ENCODE measurements at regions not wholly inside any gene's neighbourhood (a gene's known extent, or its start where the extent isn't known, plus 50 kb on each side); places are given as distances from the start of the nearest gene placed in this dataset.

DNA sequence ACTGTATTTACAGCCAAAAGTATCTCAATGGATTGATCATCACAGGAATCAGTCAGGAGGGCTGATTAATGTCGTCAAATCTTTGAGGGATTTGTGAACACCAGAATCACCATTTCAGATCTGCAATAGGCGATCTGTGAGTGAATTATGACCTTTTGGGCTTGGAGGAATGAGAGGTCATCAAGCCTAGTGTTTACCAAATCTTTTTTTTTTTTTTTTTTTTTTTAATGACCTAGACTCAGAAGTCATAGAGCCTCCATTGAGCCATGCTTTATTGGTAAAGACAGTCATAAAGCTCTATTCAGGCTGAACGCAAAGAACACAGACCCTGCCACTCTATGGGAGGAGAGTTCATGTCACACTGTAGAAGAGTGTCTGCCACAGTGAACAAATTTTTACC is 97.7 kb downstream of the SOCS6 start:
- no peak for DNase-seq (ENCODE audit: low read depth)

DNA sequence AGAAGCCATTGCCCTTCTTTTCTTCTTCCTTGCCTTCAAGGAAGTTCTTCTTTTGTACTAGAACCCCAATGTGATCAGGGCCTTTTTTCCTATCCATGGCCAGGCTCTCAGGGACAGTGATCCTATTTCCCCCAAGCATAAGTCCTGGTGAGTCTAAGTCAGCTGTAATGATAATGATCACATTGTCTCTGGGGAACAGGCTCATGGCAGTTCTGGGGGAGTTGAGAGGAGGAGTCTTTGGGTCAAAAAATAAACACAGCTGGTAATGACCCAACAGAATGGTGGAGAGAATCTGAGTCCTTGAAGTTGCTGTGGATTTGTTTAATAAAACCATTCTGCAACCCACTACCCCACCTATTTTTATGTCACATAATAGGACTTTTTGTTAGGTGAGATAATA is 96.6 kb downstream of the SOCS6 start:
- DNase-seq (ENCODE audit: low read depth) = no peak

DNA sequence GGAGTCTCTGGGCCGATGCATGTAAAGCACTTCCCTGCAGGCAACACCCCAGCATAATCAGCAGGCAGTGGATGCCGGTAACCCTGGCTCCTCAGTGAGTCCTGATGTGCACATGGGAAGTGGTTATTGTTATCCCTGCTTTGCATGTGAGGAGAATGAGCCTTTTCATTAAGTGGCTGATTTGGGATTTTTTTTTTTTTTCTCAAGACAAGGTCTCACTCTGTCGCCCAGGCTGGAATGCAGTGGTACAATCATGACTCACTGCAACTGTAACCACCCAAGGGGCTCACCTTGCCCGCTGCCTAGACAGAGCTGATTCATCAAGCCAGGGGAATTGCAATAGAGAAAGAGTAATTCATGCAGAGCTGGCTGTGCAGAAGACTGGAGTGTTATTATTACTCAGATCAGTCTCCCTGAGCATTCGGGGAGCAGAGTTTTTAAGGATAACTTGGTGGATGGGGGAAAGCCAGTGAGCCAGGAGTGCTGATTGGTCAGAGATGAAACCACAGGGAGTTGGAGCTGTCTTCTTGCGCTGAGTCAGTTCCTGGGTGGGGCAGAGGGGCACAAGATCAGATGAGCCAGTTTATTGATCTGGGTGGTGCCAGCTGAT is 95.4 kb downstream of the SOCS6 start:
- DNase-seq (ENCODE audit: low read depth) = peak; percentile 98

DNA sequence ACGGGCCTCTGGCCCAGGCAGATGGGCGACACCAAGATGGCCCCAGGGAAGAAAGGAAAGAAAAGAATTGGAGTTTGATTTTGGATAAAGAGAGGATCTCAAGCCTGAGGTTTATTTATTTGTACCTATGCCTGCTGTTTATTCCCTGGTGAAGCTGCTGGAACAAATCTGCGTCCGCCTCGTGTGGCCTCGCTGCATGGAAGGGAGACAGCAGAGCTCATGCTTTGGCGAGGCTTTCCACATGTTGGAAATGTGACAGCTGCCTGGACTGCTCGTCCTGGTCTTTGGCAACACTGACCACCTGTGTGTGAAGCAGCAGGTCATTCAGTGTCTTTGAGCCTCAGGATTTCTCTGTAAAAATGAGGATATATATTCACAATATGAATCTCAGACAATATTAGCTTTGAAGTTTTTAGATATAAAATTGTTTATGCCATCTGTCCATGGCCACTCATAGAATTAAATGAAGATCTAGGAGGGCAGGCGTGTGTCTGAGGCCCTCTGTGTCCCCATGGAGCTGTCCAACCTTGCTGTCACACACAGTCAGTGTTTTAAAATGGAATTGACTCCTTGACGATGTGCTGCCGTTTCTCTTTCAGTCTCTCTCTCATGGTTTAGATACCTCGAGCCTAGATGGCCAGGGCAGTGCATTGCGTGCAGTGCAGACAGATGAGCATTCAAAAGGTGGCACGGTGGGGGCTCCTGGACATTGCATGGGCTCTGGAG is 94.3 kb downstream of the SOCS6 start:
- no peak for DNase-seq (ENCODE audit: low read depth)

DNA sequence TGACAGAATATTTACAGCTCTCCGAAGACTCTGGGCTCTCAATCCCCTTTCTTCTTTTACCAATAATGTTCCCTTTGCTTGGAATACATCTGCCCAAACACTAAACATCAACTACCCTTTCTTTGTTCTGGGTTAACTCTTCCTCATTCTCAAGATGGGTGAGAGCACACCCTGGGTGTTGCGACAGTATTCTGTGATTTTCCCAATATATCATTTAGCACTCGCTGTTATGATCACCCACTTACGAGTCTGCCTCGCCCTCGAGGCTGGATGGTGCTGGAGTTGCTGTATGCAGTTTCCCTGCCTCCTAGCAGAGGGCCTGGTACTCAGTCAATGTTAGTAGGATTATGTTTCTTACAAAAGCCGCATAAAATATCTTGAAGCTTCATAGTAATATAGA is 93.2 kb downstream of the SOCS6 start:
- DNase-seq (ENCODE audit: low read depth) = no peak

DNA sequence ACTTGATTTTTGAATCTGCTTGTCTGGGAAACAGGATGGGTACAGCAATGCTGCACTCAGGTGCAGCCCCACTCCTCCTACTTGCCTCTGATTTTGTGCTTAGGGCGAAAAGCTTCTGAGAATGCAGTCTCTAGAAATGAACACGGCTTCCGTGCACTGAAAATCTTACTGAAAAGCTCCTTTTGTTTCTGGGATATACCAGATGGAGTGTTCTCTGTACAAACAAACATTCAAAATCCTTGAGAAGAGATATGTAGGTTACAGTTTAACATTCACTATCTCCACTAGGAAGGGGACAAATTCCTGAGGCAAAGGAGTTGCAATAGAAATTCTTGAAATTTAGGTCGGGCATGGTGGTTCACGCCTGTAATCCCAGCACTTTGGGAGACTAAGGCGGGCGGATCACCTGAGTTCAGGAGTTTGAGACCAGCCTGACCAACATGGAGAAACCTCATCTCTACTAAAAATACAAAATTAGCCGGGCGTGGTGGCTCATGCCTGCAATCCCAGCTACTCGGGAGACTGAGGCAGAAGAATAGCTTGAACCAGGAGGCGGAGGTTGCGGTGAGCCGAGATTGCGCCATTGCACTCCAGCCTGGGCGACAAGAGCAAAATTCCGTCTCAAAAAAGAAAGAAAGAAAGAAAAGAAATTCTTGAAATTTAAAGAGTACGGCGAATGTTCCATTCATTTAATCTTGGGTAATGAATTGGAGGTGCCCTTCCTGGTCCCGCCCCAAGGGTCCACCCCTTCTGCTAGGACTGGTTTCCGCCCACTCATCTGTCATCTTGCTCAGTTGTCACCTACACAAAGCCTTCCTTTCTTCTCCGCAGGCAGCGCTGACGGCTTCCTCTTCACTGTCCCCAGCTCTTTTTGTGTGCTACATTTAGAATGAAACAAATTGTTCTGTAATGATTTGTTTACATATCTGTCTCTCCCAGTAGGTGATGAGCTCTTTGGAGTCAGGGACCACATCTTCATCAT is 92.4 kb downstream of the SOCS6 start:
- DNase-seq (ENCODE audit: low read depth) = no peak
